PC-3 (cell line): ENCODE measurements at regions not wholly inside any gene's neighbourhood (a gene's known extent, or its start where the extent isn't known, plus 50 kb on each side); places are given as distances from the start of the nearest gene placed in this dataset.

ENCODE experiments used
- EZH2phosphoT487 ChIP-seq: fragments of 300-600 bp; sonication (generic); IDR thresholded peaks from 2 replicates; pipeline ENCODE4 v1.6.1; 2018; ENCODE audit warnings: mild to moderate bottlenecking, antibody characterized with exemption, low read length, borderline replicate concordance
- TF ChIP-seq, protein P1 (sequence below): fragments of 300-600 bp; sonication (generic); conservative IDR thresholded peaks from 2 replicates; pipeline ENCODE4 v1.5.1; 2017; ENCODE audit warnings: antibody characterized with exemption, low read depth, mild to moderate bottlenecking, low read length

DNA sequence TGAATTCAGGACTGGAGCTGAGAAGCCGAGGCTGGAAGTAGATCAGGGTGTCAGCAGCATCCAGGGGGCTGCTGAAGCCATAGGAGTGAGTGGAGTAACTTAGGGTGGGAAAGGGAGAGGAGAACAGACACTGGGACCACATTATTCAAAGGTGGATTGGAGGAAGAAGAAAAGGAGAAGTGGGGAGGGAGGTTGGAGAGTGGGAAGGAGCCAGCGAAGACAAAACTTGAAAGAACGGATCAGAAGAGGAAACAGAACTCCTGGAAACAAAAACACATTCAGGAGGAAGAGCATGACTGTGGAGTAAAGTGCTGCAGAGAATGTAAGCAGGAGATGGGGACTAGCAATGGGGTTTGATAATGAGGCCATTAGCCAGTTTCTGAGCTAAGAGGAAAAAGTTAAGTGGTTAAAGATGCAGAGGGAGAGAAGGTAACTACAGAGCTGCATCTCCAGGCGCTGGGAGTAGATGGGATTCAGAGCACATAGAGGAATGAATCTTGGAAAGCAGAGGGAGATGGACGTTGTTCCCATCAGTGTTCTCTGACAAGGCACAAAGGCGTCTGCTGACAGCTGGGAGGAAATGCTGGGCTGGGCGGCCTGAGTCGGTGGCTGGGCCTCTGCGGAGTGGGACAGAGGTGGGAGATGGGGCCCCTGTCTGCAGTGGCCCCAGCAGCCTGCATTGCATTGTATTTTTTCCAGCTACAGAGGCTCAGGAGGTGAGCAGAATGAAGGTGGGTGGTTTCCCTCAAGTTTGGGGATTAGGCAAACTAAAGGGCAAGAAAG, 63.1 kb upstream of the LEP start:
- TF ChIP-seq, protein P1, sequence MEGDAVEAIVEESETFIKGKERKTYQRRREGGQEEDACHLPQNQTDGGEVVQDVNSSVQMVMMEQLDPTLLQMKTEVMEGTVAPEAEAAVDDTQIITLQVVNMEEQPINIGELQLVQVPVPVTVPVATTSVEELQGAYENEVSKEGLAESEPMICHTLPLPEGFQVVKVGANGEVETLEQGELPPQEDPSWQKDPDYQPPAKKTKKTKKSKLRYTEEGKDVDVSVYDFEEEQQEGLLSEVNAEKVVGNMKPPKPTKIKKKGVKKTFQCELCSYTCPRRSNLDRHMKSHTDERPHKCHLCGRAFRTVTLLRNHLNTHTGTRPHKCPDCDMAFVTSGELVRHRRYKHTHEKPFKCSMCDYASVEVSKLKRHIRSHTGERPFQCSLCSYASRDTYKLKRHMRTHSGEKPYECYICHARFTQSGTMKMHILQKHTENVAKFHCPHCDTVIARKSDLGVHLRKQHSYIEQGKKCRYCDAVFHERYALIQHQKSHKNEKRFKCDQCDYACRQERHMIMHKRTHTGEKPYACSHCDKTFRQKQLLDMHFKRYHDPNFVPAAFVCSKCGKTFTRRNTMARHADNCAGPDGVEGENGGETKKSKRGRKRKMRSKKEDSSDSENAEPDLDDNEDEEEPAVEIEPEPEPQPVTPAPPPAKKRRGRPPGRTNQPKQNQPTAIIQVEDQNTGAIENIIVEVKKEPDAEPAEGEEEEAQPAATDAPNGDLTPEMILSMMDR: no peak
- TF ChIP-seq EZH2phosphoT487: no peak
